Activated B cell treated with CpG ODN at 0.5 μM for 24 hours (primary cell): ENCODE measurements at regions not wholly inside any gene's neighbourhood (a gene's known extent, or its start where the extent isn't known, plus 50 kb on each side); places are given as distances from the start of the nearest gene placed in this dataset.

Source experiments
- ATAC-seq: fragments of 200-7000 bp; cut with Tn5 transposase; one replicate; pipeline ENCODE4 v1.10.0; 2021; ENCODE audit warnings: low read depth, mild to moderate bottlenecking, moderate library complexity
- CTCF ChIA-PET: fragments of 350-600 bp; sonication (Branson Sonifier 250); formaldehyde crosslinking; loops from one replicate; lab custom pipeline; 2021; ENCODE audit warnings: antibody characterized with exemption; lab: Charles Lee
- POLR2A ChIA-PET: fragments of 350-600 bp; sonication (Branson Sonifier 250); formaldehyde crosslinking; loops from one replicate; lab custom pipeline; 2021; ENCODE audit warnings: antibody characterized with exemption; lab: Charles Lee
- DNase-seq: peaks from one replicate; pipeline ENCODE4 v3.0.0; 2022
- H3K27ac Mint-ChIP-seq: one replicate; pipeline ENCODE4 v1.8.0; 2020; ENCODE audit warnings: mixed read lengths
- H3K27me3 Mint-ChIP-seq: one replicate; pipeline ENCODE4 v1.8.0; 2021; ENCODE audit warnings: mixed read lengths
- H3K36me3 Mint-ChIP-seq: one replicate; pipeline ENCODE4 v1.8.0; 2021; ENCODE audit warnings: low read depth, mixed read lengths
- H3K4me1 Mint-ChIP-seq: one replicate; pipeline ENCODE4 v1.8.0; 2021; ENCODE audit warnings: mixed read lengths
- H3K4me3 Mint-ChIP-seq: one replicate; pipeline ENCODE4 v1.8.0; 2020; ENCODE audit warnings: mild to moderate bottlenecking, mixed read lengths
- H3K9me3 Mint-ChIP-seq: one replicate; pipeline ENCODE4 v1.8.0; 2020; ENCODE audit warnings: mixed read lengths
- CTCF ChIP-seq: fragments of 200-600 bp; IDR thresholded peaks from one replicate; pipeline ENCODE4 v1.8.0; 2022; ENCODE audit warnings: antibody characterized with exemption, mild to moderate bottlenecking
- intact Hi-C: fragments of 100-400 bp; cut with micrococcal nuclease; formaldehyde crosslinking; loops from one replicate; pipeline ENCODE4 v1.15.1; 2024

GRCh38 chr1:232112076-232112475, 485.5 kb downstream of the DISC1 start:
- H3K4me3 Mint-ChIP-seq: no peak overlapping the region
- peaks cover 3% of the 10 kb centered on the region for H3K27me3 Mint-ChIP-seq
- no peaks in the 10 kb centered on the region for H3K9me3 Mint-ChIP-seq
- POLR2A ChIA-PET: no interaction called here
- ATAC-seq (no peak), DNase-seq (no peak)
- intact Hi-C loops: no loop called here
- H3K4me1 Mint-ChIP-seq: no peaks in the 10 kb centered on the region
- H3K36me3 Mint-ChIP-seq: no peaks in the 10 kb centered on the region
- TF ChIP-seq CTCF: no peak
- H3K27ac Mint-ChIP-seq: no peak overlapping the region
- CTCF ChIA-PET: no interaction called here

GRCh38 chr1:232111611-232112010, 485.0 kb downstream of the DISC1 start:
- Mint-ChIP-seq H3K9me3 (no peaks in the 10 kb centered on the region), H3K36me3 (no peaks in the 10 kb centered on the region), H3K27ac (no peak overlapping the region), H3K4me1 (no peaks in the 10 kb centered on the region), H3K4me3 (no peak overlapping the region), H3K27me3 (peaks cover 3% of the 10 kb centered on the region)
- intact Hi-C loops: no loop called here
- no peak for ATAC-seq
- no peak for TF ChIP-seq CTCF
- DNase-seq: no peak
- ChIA-PET CTCF (no interaction called here), POLR2A (no interaction called here)

- Mint-ChIP-seq H3K9me3 (no peaks in the 10 kb centered on the region), H3K4me3 (no peak overlapping the region), H3K27ac (no peak overlapping the region), H3K27me3 (peaks cover 3% of the 10 kb centered on the region), H3K4me1 (no peaks in the 10 kb centered on the region), H3K36me3 (no peaks in the 10 kb centered on the region)
- DNase-seq (no peak), ATAC-seq (no peak)
- intact Hi-C loops: no loop called here
- CTCF ChIA-PET: no interaction called here
- POLR2A ChIA-PET: no interaction called here
- TF ChIP-seq CTCF: no peak
These were observed 483.9 kb downstream of the DISC1 start for GRCh38 chr1:232110281-232111090.

DNA sequence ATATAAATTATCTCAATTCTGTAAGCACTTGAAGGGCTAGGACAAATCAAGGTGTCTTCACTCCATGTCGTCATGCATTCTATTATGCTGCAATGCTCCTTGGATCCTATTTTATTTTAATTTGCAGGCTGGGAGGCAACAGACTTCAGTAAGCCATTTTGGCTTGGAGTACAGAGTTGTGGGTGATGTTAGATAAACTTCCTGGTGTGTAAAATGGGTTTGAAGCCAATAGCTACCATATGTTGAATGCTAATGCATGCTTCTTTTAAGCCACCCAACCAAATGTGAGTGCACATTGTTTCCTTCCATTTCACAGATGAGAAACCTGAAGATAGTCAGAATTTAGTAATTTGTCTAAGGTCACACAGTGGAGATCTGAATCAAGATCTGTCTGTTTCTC, 482.8 kb downstream of the DISC1 start:
- DNase-seq (no peak), ATAC-seq (no peak)
- intact Hi-C loops: no loop called here
- POLR2A ChIA-PET: no interaction called here
- TF ChIP-seq CTCF: no peak
- Mint-ChIP-seq H3K9me3 (no peaks in the 10 kb centered on the region), H3K36me3 (no peaks in the 10 kb centered on the region), H3K4me3 (no peak overlapping the region), H3K27me3 (peaks cover 3% of the 10 kb centered on the region), H3K4me1 (no peaks in the 10 kb centered on the region), H3K27ac (no peak overlapping the region)
- CTCF ChIA-PET: no interaction called here

- ChIA-PET POLR2A (no interaction called here), CTCF (no interaction called here)
- H3K27me3 Mint-ChIP-seq: peaks cover 3% of the 10 kb centered on the region
- DNase-seq: no peak
- H3K9me3 Mint-ChIP-seq: no peaks in the 10 kb centered on the region
- TF ChIP-seq CTCF: no peak
- ATAC-seq: no peak
- no peaks in the 10 kb centered on the region for H3K36me3 Mint-ChIP-seq
- H3K4me1 Mint-ChIP-seq: no peaks in the 10 kb centered on the region
- no peak overlapping the region for H3K4me3 Mint-ChIP-seq
- intact Hi-C loops: no loop called here
- H3K27ac Mint-ChIP-seq: no peak overlapping the region
These were observed 482.0 kb downstream of the DISC1 start for GRCh38 chr1:232108598-232108997.
